ENCODE measurements at regions not wholly inside any gene's neighbourhood (a gene's known extent, or its start where the extent isn't known, plus 50 kb on each side); places are given as distances from the start of the nearest gene placed in this dataset.
A peak's percentile ranks its signal among the peaks of the same experiment; 100 is the strongest.

DNA sequence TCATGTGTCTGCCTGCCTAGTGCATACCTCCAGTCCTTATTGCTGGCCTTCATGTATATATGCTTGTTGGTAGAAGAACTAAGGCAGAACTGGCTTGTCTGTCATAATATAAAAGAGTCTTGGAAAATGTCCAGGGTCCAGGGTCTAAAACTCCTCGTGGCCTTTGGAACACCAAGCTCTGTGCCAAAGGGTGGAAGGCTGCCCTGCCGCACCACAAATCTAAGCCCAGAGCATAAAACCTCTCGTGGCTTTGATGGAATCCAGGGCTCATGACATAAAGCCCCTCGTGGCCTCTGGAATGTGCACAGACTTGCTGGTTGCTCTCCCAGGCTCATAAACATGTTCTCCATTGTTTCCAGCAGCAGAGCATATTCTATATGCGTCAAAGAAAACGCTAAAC, 107.9 kb downstream of the BBS10 start:
- TF ChIP-seq, protein P1, sequence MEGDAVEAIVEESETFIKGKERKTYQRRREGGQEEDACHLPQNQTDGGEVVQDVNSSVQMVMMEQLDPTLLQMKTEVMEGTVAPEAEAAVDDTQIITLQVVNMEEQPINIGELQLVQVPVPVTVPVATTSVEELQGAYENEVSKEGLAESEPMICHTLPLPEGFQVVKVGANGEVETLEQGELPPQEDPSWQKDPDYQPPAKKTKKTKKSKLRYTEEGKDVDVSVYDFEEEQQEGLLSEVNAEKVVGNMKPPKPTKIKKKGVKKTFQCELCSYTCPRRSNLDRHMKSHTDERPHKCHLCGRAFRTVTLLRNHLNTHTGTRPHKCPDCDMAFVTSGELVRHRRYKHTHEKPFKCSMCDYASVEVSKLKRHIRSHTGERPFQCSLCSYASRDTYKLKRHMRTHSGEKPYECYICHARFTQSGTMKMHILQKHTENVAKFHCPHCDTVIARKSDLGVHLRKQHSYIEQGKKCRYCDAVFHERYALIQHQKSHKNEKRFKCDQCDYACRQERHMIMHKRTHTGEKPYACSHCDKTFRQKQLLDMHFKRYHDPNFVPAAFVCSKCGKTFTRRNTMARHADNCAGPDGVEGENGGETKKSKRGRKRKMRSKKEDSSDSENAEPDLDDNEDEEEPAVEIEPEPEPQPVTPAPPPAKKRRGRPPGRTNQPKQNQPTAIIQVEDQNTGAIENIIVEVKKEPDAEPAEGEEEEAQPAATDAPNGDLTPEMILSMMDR (conservative IDR thresholded peaks at IDR 0.05; ENCODE audit: low read depth, low read length): no peak
- no peak for DNase-seq (ENCODE audit: low read depth)

DNA sequence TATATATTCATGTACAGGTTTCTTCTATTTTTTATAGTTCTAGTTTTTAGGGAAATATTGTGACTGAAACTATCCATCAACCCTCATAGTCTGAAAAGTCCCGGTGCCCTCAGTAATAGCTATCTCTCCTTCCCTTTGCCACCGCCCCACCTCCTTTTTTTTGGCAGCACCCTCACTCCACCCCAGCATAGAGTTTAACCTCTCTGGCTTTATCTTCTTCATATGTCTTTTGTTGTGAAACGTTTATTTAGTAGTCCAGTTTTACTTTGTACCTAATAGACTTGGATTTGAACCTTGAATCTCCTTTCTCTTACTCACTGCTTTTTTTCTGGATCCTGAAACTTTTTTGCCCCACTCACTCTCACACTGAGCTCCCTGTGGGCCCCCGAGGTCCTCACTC, 109.5 kb downstream of the BBS10 start:
- TF ChIP-seq, protein P1 (conservative IDR thresholded peaks at IDR 0.05; ENCODE audit: low read depth, low read length): no peak
- H3K4me3 ChIP-seq (ENCODE audit: low read depth, low read length): no peak overlapping the region
- DNase-seq (ENCODE audit: low read depth): no peak

More for the DNA sequence above, 107.9 kb downstream of the BBS10 start:
- H3K4me3 ChIP-seq (ENCODE audit: low read depth, low read length): no peak overlapping the region

DNA sequence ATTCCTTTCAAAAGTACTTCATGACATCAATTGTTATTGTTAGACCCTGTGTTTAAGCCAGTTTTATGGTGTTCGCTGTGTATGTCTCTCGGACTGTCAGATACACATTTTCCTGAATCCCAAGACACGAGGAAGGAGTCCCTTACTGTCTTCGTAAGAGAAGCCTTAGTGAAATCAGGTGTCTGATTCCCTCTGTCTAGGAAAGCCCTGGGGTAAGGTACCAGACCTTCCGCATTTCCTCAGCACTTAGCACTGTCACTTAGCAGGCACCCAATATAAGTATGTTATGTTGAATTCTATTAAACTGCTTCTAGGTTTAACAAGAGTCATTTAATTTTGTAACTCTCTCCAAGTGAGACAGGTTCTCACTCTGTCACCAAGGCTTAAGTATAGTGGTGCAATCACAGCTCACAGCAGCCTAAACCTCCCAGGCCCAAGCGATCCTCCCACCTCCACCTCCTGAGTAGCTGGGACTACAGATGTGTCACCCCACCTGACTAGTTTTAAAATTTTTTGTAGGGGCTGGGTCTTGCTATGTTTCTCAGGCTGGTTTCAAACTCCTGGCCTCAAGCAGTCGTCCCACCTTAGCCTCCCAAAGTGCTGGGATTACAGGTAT, 111.0 kb downstream of the BBS10 start:
- H3K4me3 ChIP-seq (ENCODE audit: low read depth, low read length): no peak overlapping the region
- no peak for DNase-seq (ENCODE audit: low read depth)
- TF ChIP-seq, protein P1 (conservative IDR thresholded peaks at IDR 0.05; ENCODE audit: low read depth, low read length): no peak

DNA sequence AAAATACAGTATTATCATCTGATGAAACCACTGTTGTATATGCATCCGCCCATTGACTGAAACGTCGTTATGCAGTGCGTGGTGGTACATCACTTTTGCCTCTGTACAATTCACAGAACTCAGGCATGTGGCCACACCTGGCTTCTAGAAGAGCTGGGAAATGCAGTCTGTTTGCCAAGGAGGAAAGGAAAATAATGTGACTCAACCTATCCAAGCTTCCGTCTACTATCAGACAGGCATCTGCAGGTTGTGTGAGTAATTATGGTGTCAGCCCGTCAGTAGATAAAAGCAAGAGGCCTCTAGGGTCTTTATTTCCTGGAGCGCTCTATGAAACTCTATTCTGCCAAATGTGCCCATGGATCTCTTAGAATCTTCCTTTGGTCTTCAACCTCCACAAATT, 111.6 kb downstream of the BBS10 start:
- DNase-seq (ENCODE audit: low read depth): peak; percentile 60
- no peak overlapping the region for H3K4me3 ChIP-seq (ENCODE audit: low read depth, low read length)
- TF ChIP-seq, protein P1 (conservative IDR thresholded peaks at IDR 0.05; ENCODE audit: low read depth, low read length): no peak

DNA sequence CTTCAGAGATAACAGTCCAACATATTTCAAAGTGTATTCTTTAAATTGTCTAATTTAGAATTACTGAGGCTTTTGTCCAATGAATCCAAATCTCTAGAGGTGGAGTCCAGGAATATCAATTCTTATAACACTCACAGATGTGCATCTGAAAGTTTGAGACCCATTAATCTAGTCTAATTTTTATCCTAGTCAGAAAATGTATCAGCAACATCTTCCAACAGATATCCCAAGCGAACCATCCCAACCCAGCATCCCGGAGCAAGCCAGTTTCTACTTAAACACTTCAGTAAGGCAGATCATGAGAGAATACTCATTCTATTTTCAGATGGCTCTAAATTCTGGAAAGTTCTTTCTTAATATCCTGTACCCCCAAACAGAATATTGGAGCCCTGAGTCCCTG, 113.5 kb downstream of the BBS10 start:
- TF ChIP-seq, protein P1 (conservative IDR thresholded peaks at IDR 0.05; ENCODE audit: low read depth, low read length): no peak
- no peak overlapping the region for H3K4me3 ChIP-seq (ENCODE audit: low read depth, low read length)
- no peak for DNase-seq (ENCODE audit: low read depth)

DNA sequence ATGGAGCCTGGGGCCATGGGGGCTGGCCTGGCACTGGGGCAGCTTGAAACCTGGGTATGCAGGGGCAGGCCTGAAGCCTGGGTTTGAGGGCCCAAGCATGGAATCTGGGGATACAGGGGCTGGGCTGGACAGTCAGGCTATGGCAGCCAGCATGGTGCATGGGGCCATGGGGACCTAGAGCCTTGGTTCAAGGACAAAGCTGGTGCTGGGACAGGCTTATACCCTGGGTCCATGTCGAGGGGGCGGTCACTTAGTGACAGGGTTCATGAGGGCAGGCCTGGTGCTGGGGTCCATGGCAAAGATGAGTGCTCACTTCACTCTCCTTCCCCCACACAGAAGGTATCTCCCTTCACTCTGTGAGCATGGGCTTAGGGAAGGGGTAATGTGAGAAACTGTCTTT, 116.2 kb downstream of the BBS10 start:
- no peak for DNase-seq (ENCODE audit: low read depth)
- TF ChIP-seq, protein P1 (conservative IDR thresholded peaks at IDR 0.05; ENCODE audit: low read depth, low read length): no peak
- no peak overlapping the region for H3K4me3 ChIP-seq (ENCODE audit: low read depth, low read length)

DNA sequence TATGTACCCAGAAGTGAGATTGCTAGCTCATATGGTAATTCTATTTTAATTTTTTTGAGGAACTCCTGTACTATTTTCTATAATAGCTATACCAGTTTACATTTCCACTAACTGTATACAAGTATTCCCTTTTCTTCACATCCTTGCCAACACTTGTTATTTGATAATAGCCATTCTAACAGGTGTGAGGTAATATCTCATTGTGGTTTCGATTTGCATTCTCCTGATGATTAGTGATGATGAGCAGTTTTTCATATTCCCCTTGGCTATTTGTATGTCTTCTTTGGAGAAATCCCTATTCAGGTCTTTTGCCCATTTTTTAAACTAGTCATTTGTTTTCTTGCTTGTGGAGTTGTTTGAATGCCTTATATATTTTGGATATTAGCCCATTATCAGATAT, 121.3 kb downstream of the BBS10 start:
- no peak for DNase-seq (ENCODE audit: low read depth)
- TF ChIP-seq, protein P1 (conservative IDR thresholded peaks at IDR 0.05; ENCODE audit: low read depth, low read length): no peak
- no peak overlapping the region for H3K4me3 ChIP-seq (ENCODE audit: low read depth, low read length)
